OCI-LY7 (cell line): ENCODE measurements at regions not wholly inside any gene's neighbourhood (a gene's known extent, or its start where the extent isn't known, plus 50 kb on each side); places are given as distances from the start of the nearest gene placed in this dataset.

Source experiments
- BruUV-seq: library from RNA; stranded (reverse); fragments of 400-500 nt; replicated peaks from 2 replicates; lab custom pipeline; 2021; lab: Mats Ljungman, UMichigan
- CTCF ChIA-PET: fragments of 300-600 bp; sonication (Branson Sonifier 250); formaldehyde crosslinking; loops from one replicate; lab custom pipeline; 2022; ENCODE audit warnings: antibody characterized with exemption; ENCODE audit not compliant: unreplicated experiment; lab: Charles Lee
- POLR2A ChIA-PET: fragments of 300-600 bp; sonication (Branson Sonifier 250); formaldehyde crosslinking; loops from one replicate; lab custom pipeline; 2022; ENCODE audit warnings: antibody characterized with exemption; lab: Charles Lee
- DNase-seq: peaks from one replicate; pipeline ENCODE4 v3.0.0-alpha.2; 2015; ENCODE audit warnings: low spot score
- H2AFZ ChIP-seq: fragments of 200-600 bp; sonication (generic), shearing (Covaris generic); 2 replicates; pipeline ENCODE4 v1.6.1; 2014; ENCODE audit warnings: mild to moderate bottlenecking, antibody characterized with exemption, low read length, moderate library complexity
- H3K27ac ChIP-seq: fragments of 200-600 bp; sonication (generic); 2 replicates; pipeline ENCODE4 v1.5.1; 2014; ENCODE audit warnings: mixed run types, low read depth, mild to moderate bottlenecking, moderate library complexity, low read length, inconsistent platforms; ENCODE audit not compliant: poor library complexity, severe bottlenecking
- H3K36me3 ChIP-seq: fragments of 200-600 bp; sonication (generic); 2 replicates; pipeline ENCODE4 v1.6.1; 2014; ENCODE audit warnings: mild to moderate bottlenecking, antibody characterized with exemption, low read length, moderate library complexity, mixed read lengths; ENCODE audit not compliant: insufficient read depth
- H3K4me1 ChIP-seq: fragments of 200-600 bp; sonication (generic); 2 replicates; pipeline ENCODE4 v1.5.1; 2014; ENCODE audit warnings: mild to moderate bottlenecking, low read length; ENCODE audit not compliant: insufficient read depth, poor library complexity, severe bottlenecking
- H3K4me2 ChIP-seq: fragments of 200-600 bp; sonication (generic); 2 replicates; pipeline ENCODE4 v1.6.1; 2014; ENCODE audit warnings: mild to moderate bottlenecking, low read length
- H3K4me3 ChIP-seq: fragments of 200-600 bp; sonication (generic); 2 replicates; pipeline ENCODE4 v1.5.1; 2014; ENCODE audit warnings: mild to moderate bottlenecking, low read depth, low read length; ENCODE audit not compliant: poor library complexity, severe bottlenecking
- H3K79me2 ChIP-seq: fragments of 200-600 bp; sonication (generic); 2 replicates; pipeline ENCODE4 v1.6.1; 2016; ENCODE audit warnings: low read depth, mild to moderate bottlenecking, low read length, moderate library complexity, mixed read lengths; ENCODE audit not compliant: insufficient read depth
- H3K9me2 ChIP-seq: fragments of 200-600 bp; sonication (generic); 2 replicates; pipeline ENCODE4 v1.6.1; 2016; ENCODE audit warnings: mild to moderate bottlenecking, low read length, mixed read lengths; ENCODE audit not compliant: insufficient read depth
- H3K9me3 ChIP-seq: fragments of 200-600 bp; sonication (generic); 2 replicates; pipeline ENCODE4 v1.6.1; 2014; ENCODE audit warnings: mild to moderate bottlenecking, mixed run types, low read length, mixed read lengths
- H4K20me1 ChIP-seq: fragments of 200-600 bp; sonication (generic); 2 replicates; pipeline ENCODE4 v1.6.1; 2014; ENCODE audit warnings: mild to moderate bottlenecking, antibody characterized with exemption, low read length, moderate library complexity, mixed read lengths; ENCODE audit not compliant: insufficient read depth
- CTCF ChIP-seq: fragments of 200-600 bp; sonication (generic); conservative IDR thresholded peaks from 2 replicates; pipeline ENCODE4 v1.5.1; 2014; ENCODE audit warnings: mild to moderate bottlenecking, antibody characterized with exemption, low read length, moderate library complexity, mixed read lengths
- EZH2phosphoT487 ChIP-seq: fragments of 200-600 bp; sonication (generic); IDR thresholded peaks from 2 replicates; pipeline ENCODE4 v1.6.1; 2018; ENCODE audit warnings: low read depth, borderline replicate concordance, mild to moderate bottlenecking, mixed run types, antibody characterized with exemption, low read length, moderate library complexity, mixed read lengths
- intact Hi-C: fragments of 100-400 bp; cut with micrococcal nuclease; formaldehyde crosslinking; loops from one replicate; pipeline ENCODE4 v1.10.0; 2022; ENCODE audit not compliant: unreplicated experiment

DNA sequence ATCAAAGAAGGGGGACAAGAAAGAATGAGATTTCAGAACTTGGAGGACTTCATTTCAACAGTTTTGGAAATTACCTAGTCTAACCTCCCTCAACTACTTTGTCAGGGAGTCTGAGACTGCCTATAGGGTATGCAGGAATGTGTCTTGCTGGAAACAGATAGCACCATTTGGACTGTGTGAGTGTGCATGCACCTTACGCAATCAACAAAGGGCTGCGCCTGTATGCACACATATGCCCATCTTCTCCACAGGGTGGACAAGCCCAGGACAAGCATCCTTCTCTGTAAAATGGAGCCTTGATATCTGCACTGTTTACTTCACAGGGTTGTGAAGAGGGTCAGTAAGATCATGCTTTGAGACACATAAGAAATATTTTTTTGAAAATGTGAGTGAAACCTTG is 305.7 kb upstream of the ASIC2 start:
- no peaks in the 10 kb centered on the region for H3K9me2 ChIP-seq
- H3K9me3 ChIP-seq, result no peaks in the 10 kb centered on the region
- no peak overlapping the region for H2AFZ ChIP-seq
- H3K79me2 ChIP-seq, result no peaks in the 10 kb centered on the region
- no peaks in the 10 kb centered on the region for H3K4me1 ChIP-seq
- H3K36me3 ChIP-seq, result no peaks in the 10 kb centered on the region
- no peak overlapping the region for H3K27ac ChIP-seq
- intact Hi-C loops, result no loop called here
- CTCF ChIA-PET, result no interaction called here
- POLR2A ChIA-PET, result no interaction called here
- TF ChIP-seq EZH2phosphoT487 (no peak), CTCF (no peak)
- no TSS peak for BruUV-seq
- H4K20me1 ChIP-seq, result no peaks in the 10 kb centered on the region; the same call in 1 of the 2 replicates
- no peak overlapping the region for H3K4me3 ChIP-seq
- no peak overlapping the region for H3K4me2 ChIP-seq
- DNase-seq, result no peak

DNA sequence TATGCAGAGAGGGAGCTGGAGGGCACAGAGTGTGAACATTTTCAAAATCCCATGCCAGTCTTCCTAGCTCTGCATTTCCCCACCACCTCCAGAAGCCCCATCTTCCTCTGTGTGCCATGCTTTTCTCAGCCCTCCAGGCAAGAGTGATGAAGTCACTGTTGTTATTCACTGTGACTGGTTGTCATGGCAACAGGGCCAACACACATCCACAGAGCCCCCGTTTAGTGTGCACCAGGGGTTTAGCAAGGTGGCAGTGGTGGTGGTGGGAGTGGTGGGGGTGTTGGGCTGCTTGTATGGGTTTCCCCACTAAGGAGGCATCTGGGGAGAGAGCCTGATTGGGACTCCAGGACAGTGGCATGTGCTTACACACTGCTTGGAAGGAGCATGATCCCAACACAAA is 309.9 kb upstream of the ASIC2 start:
- Histone ChIP-seq H3K27ac (no peak overlapping the region), H3K79me2 (no peaks in the 10 kb centered on the region), H2AFZ (no peak overlapping the region), H3K9me3 (no peaks in the 10 kb centered on the region), H3K4me3 (no peak overlapping the region), H3K4me1 (no peaks in the 10 kb centered on the region), H3K9me2 (no peaks in the 10 kb centered on the region), H3K36me3 (no peaks in the 10 kb centered on the region), H4K20me1 (no peaks in the 10 kb centered on the region; the same call in 1 of the 2 replicates), H3K4me2 (no peak overlapping the region)
- no peak for DNase-seq
- no TSS peak for BruUV-seq
- intact Hi-C loops, result no loop called here
- ChIA-PET POLR2A (no interaction called here), CTCF (no interaction called here)
- TF ChIP-seq CTCF, result no peak
- no peak for TF ChIP-seq EZH2phosphoT487

GRCh38 chr17:33603789-33604188 is 310.7 kb upstream of the ASIC2 start:
- Histone ChIP-seq H2AFZ (no peak overlapping the region), H3K36me3 (no peaks in the 10 kb centered on the region), H3K9me2 (no peaks in the 10 kb centered on the region), H4K20me1 (no peaks in the 10 kb centered on the region; the same call in 1 of the 2 replicates), H3K4me1 (no peaks in the 10 kb centered on the region), H3K27ac (no peak overlapping the region), H3K4me3 (no peak overlapping the region), H3K9me3 (no peaks in the 10 kb centered on the region), H3K4me2 (no peak overlapping the region), H3K79me2 (no peaks in the 10 kb centered on the region)
- intact Hi-C loops, result no loop called here
- CTCF ChIA-PET, result no interaction called here
- POLR2A ChIA-PET, result interaction anchor here (0.6 kb wide), 1 partner anchor 17 kb away, joined by 4 read pairs; no protein-coding TSS in a partner anchor
- BruUV-seq, result no TSS peak
- no peak for DNase-seq
- TF ChIP-seq CTCF (no peak), EZH2phosphoT487 (no peak)
